H1 (cell line): ENCODE measurements at regions not wholly inside any gene's neighbourhood (a gene's known extent, or its start where the extent isn't known, plus 50 kb on each side); places are given as distances from the start of the nearest gene placed in this dataset.

Experiments
- CTCF ChIA-PET: fragments of 300-600 bp; sonication (Branson Sonifier 250); formaldehyde crosslinking; loops from one replicate; lab custom pipeline; 2021; ENCODE audit not compliant: partially characterized antibody; lab: Charles Lee
- POLR2A ChIA-PET: fragments of 300-600 bp; sonication (Branson Sonifier 250); formaldehyde crosslinking; loops from one replicate; lab custom pipeline; 2021; ENCODE audit warnings: inconsistent platforms; ENCODE audit not compliant: partially characterized antibody; lab: Charles Lee
- DNase-seq, 2 experiments: peaks; one replicate each; pipeline versions ENCODE4 v3.0.0 to v3.0.0-alpha.2; 2010 to 2022; ENCODE audit warnings: low spot score in 2 of 2, low read depth in 1 of 2, mixed read lengths in 1 of 2
- FAIRE-seq: peaks from 2 replicates; lab custom pipeline; 2011; peaks lifted over from hg19 to GRCh38; lab: Jason Lieb, UNC
- H2AFZ ChIP-seq: 2 replicates; pipeline ENCODE4 v1.8.1; 2012; ENCODE audit warnings: low read length, inconsistent platforms
- H2AK5ac ChIP-seq: 2 replicates; pipeline ENCODE4 v1.6.1; 2013; ENCODE audit warnings: low read depth, low read length
- H2BK120ac ChIP-seq: replicated peaks from 2 replicates; pipeline ENCODE3; 2013; ENCODE audit warnings: low read depth, low read length, inconsistent platforms
- H2BK12ac ChIP-seq: 2 replicates; pipeline ENCODE4 v1.6.1; 2013; ENCODE audit warnings: low read depth, low read length
- H2BK15ac ChIP-seq: 2 replicates; pipeline ENCODE4 v1.6.1; 2013; ENCODE audit warnings: low read length
- H2BK20ac ChIP-seq: 2 replicates; pipeline ENCODE4 v1.6.1; 2013; ENCODE audit warnings: low read length
- H2BK5ac ChIP-seq: 2 replicates; pipeline ENCODE4 v1.6.1; 2013; ENCODE audit warnings: low read depth, low read length
- H3K14ac ChIP-seq: 2 replicates; pipeline ENCODE4 v1.6.1; 2013; ENCODE audit warnings: inconsistent platforms; ENCODE audit not compliant: insufficient read length
- H3K18ac ChIP-seq: 2 replicates; pipeline ENCODE4 v1.6.1; 2013; ENCODE audit warnings: low read length; ENCODE audit errors: extremely low read depth
- H3K23ac ChIP-seq: 2 replicates; pipeline ENCODE4 v1.6.1; 2013; ENCODE audit warnings: inconsistent platforms; ENCODE audit not compliant: insufficient read length
- H3K23me2 ChIP-seq: 2 replicates; pipeline ENCODE4 v1.6.1; 2013; ENCODE audit warnings: low read depth, low read length
- H3K27ac ChIP-seq: 2 replicates; pipeline ENCODE4 v1.6.1; 2011; ENCODE audit warnings: low read depth, low read length, inconsistent platforms
- H3K27me3 ChIP-seq, 4 experiments: replicated peaks in 1 of 4; 1 replicate in 1 of 4; 2 replicates in 3 of 4; pipeline versions ENCODE4 v1.6.1 to v1.8.1; 2011 to 2013; ENCODE audit warnings: low read length in 3 of 4, mild to moderate bottlenecking in 3 of 4, inconsistent platforms in 2 of 4, mixed read lengths in 2 of 4, moderate library complexity in 1 of 4; ENCODE audit not compliant: control insufficient read depth in 3 of 4, insufficient read depth in 3 of 4; ENCODE audit errors: extremely low read depth in 1 of 4
- H3K36me3 ChIP-seq, 4 experiments: 2 replicates each; pipeline versions ENCODE4 v1.6.1 to v1.8.1; 2011 to 2013; ENCODE audit warnings: mild to moderate bottlenecking in 4 of 4, low read length in 3 of 4, moderate library complexity in 2 of 4, control low read depth in 1 of 4, inconsistent platforms in 1 of 4; ENCODE audit not compliant: insufficient read depth in 4 of 4, control insufficient read depth in 2 of 4
- H3K4ac ChIP-seq: replicated peaks from 2 replicates; pipeline ENCODE3; 2013; ENCODE audit warnings: low read length, low read depth, mixed read lengths, inconsistent platforms; ENCODE audit not compliant: insufficient read length
- H3K4me1 ChIP-seq, 4 experiments: replicated peaks in 1 of 4; 1 replicate in 1 of 4; 2 replicates in 3 of 4; pipeline versions ENCODE4 v1.6.1 to v1.8.1; 2011 to 2013; ENCODE audit warnings: low read length in 3 of 4, inconsistent platforms in 2 of 4, mixed read lengths in 1 of 4; ENCODE audit not compliant: insufficient read depth in 4 of 4, control insufficient read depth in 3 of 4
- H3K4me2 ChIP-seq, 2 experiments: 2 replicates each; pipeline versions ENCODE4 v1.6.1 to v1.8.1; 2011 to 2013; ENCODE audit warnings: low read depth in 2 of 2, low read length in 2 of 2, control low read depth in 1 of 2, inconsistent platforms in 1 of 2, mild to moderate bottlenecking in 1 of 2; ENCODE audit not compliant: insufficient read depth in 1 of 2
- H3K4me3 ChIP-seq, 4 experiments: fragments of 200-600, 300-600 bp in 1 of 4; sonication (generic), shearing (Covaris generic), sonication (Bioruptor Twin) in 1 of 4; 2 replicates each; pipeline versions ENCODE4 v1.5.1 to v1.8.1; 2011 to 2016; ENCODE audit warnings: low read length in 4 of 4, low read depth in 3 of 4, control low read depth in 2 of 4, inconsistent platforms in 2 of 4, mild to moderate bottlenecking in 2 of 4, mixed read lengths in 1 of 4, moderate library complexity in 1 of 4; ENCODE audit not compliant: insufficient read depth in 2 of 4; ENCODE audit errors: extremely low read depth in 1 of 4
- H3K56ac ChIP-seq: replicated peaks from 2 replicates; pipeline ENCODE3; 2013; ENCODE audit warnings: low read depth, mild to moderate bottlenecking, mixed read lengths, low read length, inconsistent platforms; ENCODE audit not compliant: insufficient read length
- H3K79me1 ChIP-seq: 2 replicates; pipeline ENCODE4 v1.6.1; 2013; ENCODE audit warnings: low read depth, low read length, control low read depth
- H3K79me2 ChIP-seq, 2 experiments: 2 replicates each; pipeline versions ENCODE4 v1.6.1 to v1.8.1; 2012 to 2013; ENCODE audit warnings: low read length in 2 of 2, mild to moderate bottlenecking in 2 of 2, inconsistent platforms in 1 of 2; ENCODE audit not compliant: insufficient read depth in 2 of 2, control insufficient read depth in 1 of 2
- H3K9ac ChIP-seq, 4 experiments: replicated peaks in 1 of 4; 1 replicate in 1 of 4; 2 replicates in 3 of 4; pipeline versions ENCODE4 v1.6.1 to v1.8.1; 2011 to 2013; ENCODE audit warnings: low read depth in 3 of 4, low read length in 3 of 4, control low read depth in 2 of 4, mild to moderate bottlenecking in 2 of 4, moderate library complexity in 2 of 4, inconsistent platforms in 1 of 4; ENCODE audit errors: extremely low read depth in 1 of 4
- H3K9me3 ChIP-seq, 2 experiments: 2 replicates each; pipeline versions ENCODE4 v1.6.1 to v1.8.1; 2012 to 2013; ENCODE audit warnings: mild to moderate bottlenecking in 2 of 2, moderate library complexity in 2 of 2, control low read depth in 1 of 2, inconsistent platforms in 1 of 2, low read depth in 1 of 2, low read length in 1 of 2, mixed read lengths in 1 of 2; ENCODE audit not compliant: insufficient read depth in 2 of 2
- H4K20me1 ChIP-seq, 2 experiments: replicated peaks in 1 of 2; 2 replicates each; pipeline versions ENCODE3 to v1.8.1; 2011 to 2013; ENCODE audit warnings: inconsistent platforms in 2 of 2, low read length in 2 of 2, mild to moderate bottlenecking in 1 of 2; ENCODE audit not compliant: insufficient read depth in 2 of 2, control insufficient read depth in 1 of 2
- H4K5ac ChIP-seq: 2 replicates; pipeline ENCODE4 v1.6.1; 2013; ENCODE audit warnings: low read length, low read depth, mixed read lengths, inconsistent platforms; ENCODE audit not compliant: insufficient read length
- H4K8ac ChIP-seq: 2 replicates; pipeline ENCODE4 v1.8.0; 2013; ENCODE audit warnings: mild to moderate bottlenecking, moderate library complexity, low read length, inconsistent platforms; ENCODE audit not compliant: insufficient read depth; ENCODE audit errors: extremely low read depth
- H4K91ac ChIP-seq: replicated peaks from 2 replicates; pipeline ENCODE3; 2013; ENCODE audit warnings: low read length, mixed read lengths, inconsistent platforms; ENCODE audit not compliant: insufficient read length
- ATF3 ChIP-seq: IDR thresholded peaks from 2 replicates; pipeline ENCODE4 v1.6.1; 2011; ENCODE audit warnings: low read depth, mild to moderate bottlenecking, low read length; ENCODE audit not compliant: insufficient read depth
- CHD1 ChIP-seq: IDR thresholded peaks from 2 replicates; pipeline ENCODE4 v1.6.1; 2012; ENCODE audit warnings: low read depth, low read length, improper control_type of control experiment
- EGR1 ChIP-seq: IDR thresholded peaks from 2 replicates; pipeline ENCODE4 v1.6.1; 2011; ENCODE audit warnings: low read depth, low read length, borderline replicate concordance
- EZH2 ChIP-seq: fragments of 200-600 bp; sonication (generic); IDR thresholded peaks from 2 replicates; pipeline ENCODE4 v1.7.1; 2012; ENCODE audit warnings: low read depth, mild to moderate bottlenecking, moderate library complexity, low read length, inconsistent platforms; ENCODE audit not compliant: severe bottlenecking
- KDM1A ChIP-seq: fragments of 200-600, 300-600 bp; sonication (generic); IDR thresholded peaks from 2 replicates; pipeline ENCODE4 v1.7.1; 2016; ENCODE audit warnings: mild to moderate bottlenecking, low read length, borderline replicate concordance
- MAX ChIP-seq: IDR thresholded peaks from 2 replicates; pipeline ENCODE4 v1.6.1; 2012; ENCODE audit warnings: inconsistent platforms
- NRF1 ChIP-seq: IDR thresholded peaks from 2 replicates; pipeline ENCODE4 v1.6.1; 2011; ENCODE audit warnings: mild to moderate bottlenecking, low read depth, low read length, improper control_type of control experiment
- RFX5 ChIP-seq: IDR thresholded peaks from 2 replicates; pipeline ENCODE4 v1.6.1; 2011; ENCODE audit warnings: low read depth, low read length, improper control_type of control experiment, borderline replicate concordance
- SP4 ChIP-seq: IDR thresholded peaks from 2 replicates; pipeline ENCODE4 v1.6.1; 2012; ENCODE audit warnings: low read length, inconsistent platforms
- SRF ChIP-seq: IDR thresholded peaks from 2 replicates; pipeline ENCODE4 v1.6.1; 2011; ENCODE audit warnings: mild to moderate bottlenecking, low read depth, low read length, moderate library complexity
- TAF1 ChIP-seq: IDR thresholded peaks from 2 replicates; pipeline ENCODE4 v1.6.1; 2011; ENCODE audit warnings: mild to moderate bottlenecking, low read depth, low read length
- TBP ChIP-seq: IDR thresholded peaks from 2 replicates; pipeline ENCODE4 v1.6.1; 2011; ENCODE audit warnings: low read depth, low read length, improper control_type of control experiment
- USF2 ChIP-seq: IDR thresholded peaks from 2 replicates; pipeline ENCODE4 v1.6.1; 2011; ENCODE audit warnings: low read length, improper control_type of control experiment
- WGBS, 2 experiments: shearing (Covaris generic) in 1 of 2; methylation state at CpG; one replicate each; pipeline versions ENCODE4 v1.1.6 to v1.1.7; 2013 to 2015; ENCODE audit warnings: low lambda C conversion rate in 2 of 2, mixed read lengths in 2 of 2, inconsistent platforms in 1 of 2, low coverage in 1 of 2, missing lambda C conversion rate in 1 of 2; ENCODE audit not compliant: insufficient replicate concordance in 2 of 2, insufficient coverage in 1 of 2, insufficient read length in 1 of 2; ENCODE audit errors: extremely low coverage in 1 of 2, missing lambda C conversion rate in 1 of 2; 5-methylcytosine and 5-hydroxymethylcytosine counted together

GRCh38 chr21:38753557-38753971 lies 52.2 kb upstream of the ETS2 start:
- Histone ChIP-seq H2AK5ac (no peak overlapping the region), H3K4me1 (peaks cover 0 to 6% (median 1%) of the 10 kb centered on the region in 4 experiments; a peak in 1 of 7 replicates), H3K79me1 (no peaks in the 10 kb centered on the region), H3K14ac (no peak overlapping the region), H3K27me3 (no peaks in the 10 kb centered on the region; a peak in 1 of 7 replicates), H3K4me2 (no peak overlapping the region), H2BK15ac (no peak overlapping the region), H2BK5ac (no peak overlapping the region), H2AFZ (no peak overlapping the region), H4K91ac (no peak overlapping the region), H3K36me3 (no peaks in the 10 kb centered on the region), H3K18ac (no peak overlapping the region), H4K5ac (no peak overlapping the region), H3K79me2 (no peaks in the 10 kb centered on the region), H3K27ac (no peak overlapping the region), H3K9me3 (no peaks in the 10 kb centered on the region), H3K56ac (no peak overlapping the region), H3K4ac (no peak overlapping the region), H3K23ac (no peak overlapping the region), H4K20me1 (no peaks in the 10 kb centered on the region), H2BK20ac (no peak overlapping the region), H4K8ac (no peak overlapping the region), H2BK120ac (no peak overlapping the region), H3K23me2 (no peaks in the 10 kb centered on the region), H3K9ac (no peak overlapping the region), H2BK12ac (no peak overlapping the region), H3K4me3 (no peak overlapping the region)
- 87% methylated on average over 4 of the region's 4 CpGs; no CpG with 5 or more reads in 1 of the 2 experiments for WGBS, 2 experiments
- POLR2A ChIA-PET, result no interaction called here
- CTCF ChIA-PET, result interaction anchor here (0.7 to 1.9 kb wide), 2 partner anchors 38 to 54 kb away, joined by 3 to 4 read pairs; no protein-coding TSS in a partner anchor
- DNase-seq, result no peak
- FAIRE-seq, result no peak
- no peak for TF ChIP-seq TAF1
- TF ChIP-seq EZH2, result no peak
- TF ChIP-seq EGR1, result no peak
- no peak for TF ChIP-seq KDM1A
- TF ChIP-seq USF2, result no peak
- TF ChIP-seq TBP, result no peak
- no peak for TF ChIP-seq RFX5
- no peak for TF ChIP-seq ATF3
- TF ChIP-seq NRF1, result no peak
- no peak for TF ChIP-seq MAX
- TF ChIP-seq CHD1, result no peak
- no peak for TF ChIP-seq SRF
- no peak for TF ChIP-seq SP4
